SH-SY5Y (cell line): ENCODE measurements at regions not wholly inside any gene's neighbourhood (a gene's known extent, or its start where the extent isn't known, plus 50 kb on each side); places are given as distances from the start of the nearest gene placed in this dataset.

ENCODE experiments used
- GATA2 ChIP-seq: IDR thresholded peaks from 2 replicates; pipeline ENCODE4 v1.6.1; 2011; ENCODE audit warnings: mild to moderate bottlenecking, low read depth, low read length
- GATA3 ChIP-seq: IDR thresholded peaks from 2 replicates; pipeline ENCODE4 v1.6.1; 2011; ENCODE audit warnings: low read depth, mild to moderate bottlenecking, low read length, moderate library complexity

DNA sequence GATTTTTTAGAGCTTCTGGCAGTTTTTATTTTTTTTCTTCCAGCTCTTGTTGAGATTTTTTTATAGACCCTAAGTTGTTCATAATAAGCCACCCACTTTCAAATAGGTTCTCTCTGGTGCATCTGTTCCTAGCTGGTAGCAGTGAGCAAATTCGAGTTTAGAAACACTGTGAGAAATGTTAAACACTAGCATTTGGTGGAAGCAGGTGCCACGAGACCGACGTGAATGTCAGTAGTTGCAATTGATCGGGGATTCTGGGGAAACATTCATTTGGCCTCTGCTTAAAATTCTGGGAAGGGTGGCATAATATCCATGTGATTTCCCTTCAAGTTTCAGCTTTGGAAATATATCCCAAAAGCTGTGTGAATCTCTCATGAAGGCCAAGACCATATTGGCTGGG lies 435.0 kb downstream of the RNF144A start:
- TF ChIP-seq GATA2 (no peak), GATA3 (no peak)

- TF ChIP-seq GATA3 (no peak), GATA2 (no peak)
Measured at GRCh38 chr2:7353571-7353970, 436.4 kb downstream of the RNF144A start.

- TF ChIP-seq GATA3 (no peak), GATA2 (no peak)
Measured at GRCh38 chr2:7355781-7356180, 438.6 kb downstream of the RNF144A start.

DNA sequence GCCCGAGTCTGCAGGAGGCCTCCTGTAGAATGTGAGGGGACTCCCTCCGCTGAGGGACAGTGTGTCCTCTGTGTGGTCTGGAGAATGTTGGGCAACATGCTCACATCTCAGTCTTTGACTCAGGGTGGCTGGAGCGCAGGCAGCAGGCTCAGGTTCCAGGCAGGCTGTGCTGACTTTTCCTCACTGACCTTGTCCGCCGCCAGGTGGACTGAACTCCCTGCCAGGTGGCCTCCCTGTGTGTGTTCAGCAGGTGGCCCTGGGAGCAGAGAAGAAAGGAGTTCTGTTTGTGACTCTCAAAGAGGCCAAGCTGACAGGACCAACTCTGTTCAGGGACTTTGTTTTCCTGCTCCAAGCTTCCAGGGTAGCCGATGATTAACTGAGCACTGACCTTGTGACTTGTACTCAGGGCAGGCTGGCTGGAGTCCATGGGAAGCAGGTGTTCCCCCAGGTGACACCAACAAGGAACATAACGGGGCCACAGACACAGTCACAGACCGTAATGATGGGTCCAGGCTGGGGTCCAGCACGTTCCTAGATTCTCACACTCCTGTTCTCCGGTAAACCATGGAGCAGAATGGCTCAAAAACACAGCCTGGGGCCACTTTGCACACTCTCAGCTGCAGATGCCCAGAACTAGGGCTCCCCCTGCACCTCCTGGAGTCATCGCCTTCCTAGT lies 439.8 kb downstream of the RNF144A start:
- TF ChIP-seq GATA2 (no peak), GATA3 (no peak)

GRCh38 chr2:7357993-7358392 lies 440.8 kb downstream of the RNF144A start:
- TF ChIP-seq GATA3 (no peak), GATA2 (no peak)

DNA sequence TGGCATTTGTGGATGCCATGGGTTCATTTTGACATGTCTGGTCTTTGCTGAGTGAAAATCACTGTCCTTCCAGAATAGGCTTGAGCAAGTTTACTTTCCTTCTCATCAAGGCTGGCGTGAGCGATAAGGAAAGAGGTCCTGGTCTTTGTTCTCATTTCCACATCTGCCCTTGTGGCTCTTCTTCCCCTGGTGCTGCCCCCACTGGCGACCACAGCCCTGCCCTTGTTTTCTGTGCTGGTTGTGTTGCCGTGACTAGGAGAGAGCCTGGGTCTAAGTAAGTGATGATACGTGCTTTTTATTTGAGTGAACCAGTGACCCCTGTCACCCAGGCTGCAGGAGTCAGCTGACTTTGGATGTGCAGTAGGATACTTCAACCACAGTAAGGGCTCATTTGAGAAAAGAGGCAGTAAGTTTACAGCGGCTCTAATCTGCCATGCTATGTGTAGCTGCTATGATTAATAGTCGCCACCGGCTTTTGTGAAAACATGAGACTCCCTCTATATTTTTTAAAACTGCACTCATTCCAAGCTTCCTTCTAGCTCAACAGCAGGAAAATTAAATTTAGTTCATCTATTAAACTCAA lies 441.7 kb downstream of the RNF144A start:
- TF ChIP-seq GATA2, result no peak
- TF ChIP-seq GATA3, result no peak

GRCh38 chr2:7363906-7364305 lies 446.7 kb downstream of the RNF144A start:
- no peak for TF ChIP-seq GATA3
- TF ChIP-seq GATA2, result no peak

- no peak for TF ChIP-seq GATA3
- no peak for TF ChIP-seq GATA2
Measured at GRCh38 chr2:7368211-7368610, 451.0 kb downstream of the RNF144A start.

DNA sequence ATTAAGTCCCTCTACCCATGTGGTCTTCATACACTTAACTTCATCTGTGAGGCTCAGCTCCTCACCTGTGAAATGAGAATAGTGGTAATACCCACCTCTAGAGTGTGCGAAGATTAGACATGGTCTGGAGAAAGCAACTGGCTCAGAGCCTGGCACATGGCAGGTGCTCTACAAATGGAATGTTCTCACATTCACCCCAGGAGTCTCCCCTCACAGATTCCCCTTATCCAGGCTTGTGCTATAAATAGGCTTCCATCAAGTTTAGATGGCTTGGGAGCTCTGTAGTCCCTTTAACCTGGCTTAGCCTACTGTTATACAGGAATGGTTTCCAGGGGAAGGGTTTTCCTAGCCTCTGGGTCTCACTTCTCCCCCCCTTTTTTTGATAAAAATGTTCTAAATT lies 455.9 kb downstream of the RNF144A start:
- TF ChIP-seq GATA2, result no peak
- TF ChIP-seq GATA3, result no peak

DNA sequence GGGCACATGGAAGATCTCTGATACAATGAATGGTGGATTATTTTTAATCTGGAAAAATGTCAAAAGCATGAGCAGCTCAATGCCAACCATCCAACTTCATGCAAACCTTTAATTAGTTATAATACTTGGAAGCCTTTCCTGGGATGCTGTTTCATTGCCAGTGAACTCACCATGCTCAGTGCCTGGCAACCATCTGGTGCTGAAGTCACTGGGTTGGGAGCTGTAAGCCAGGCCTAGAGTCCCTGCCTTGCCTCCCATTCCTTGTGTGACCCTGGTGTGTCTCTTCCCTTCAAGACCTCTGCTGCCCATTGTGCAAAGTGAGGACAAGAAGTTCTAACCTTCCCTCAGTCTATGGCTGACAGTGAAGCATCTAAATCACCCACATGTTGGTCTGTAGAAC lies 458.7 kb downstream of the RNF144A start:
- no peak for TF ChIP-seq GATA2
- no peak for TF ChIP-seq GATA3

DNA sequence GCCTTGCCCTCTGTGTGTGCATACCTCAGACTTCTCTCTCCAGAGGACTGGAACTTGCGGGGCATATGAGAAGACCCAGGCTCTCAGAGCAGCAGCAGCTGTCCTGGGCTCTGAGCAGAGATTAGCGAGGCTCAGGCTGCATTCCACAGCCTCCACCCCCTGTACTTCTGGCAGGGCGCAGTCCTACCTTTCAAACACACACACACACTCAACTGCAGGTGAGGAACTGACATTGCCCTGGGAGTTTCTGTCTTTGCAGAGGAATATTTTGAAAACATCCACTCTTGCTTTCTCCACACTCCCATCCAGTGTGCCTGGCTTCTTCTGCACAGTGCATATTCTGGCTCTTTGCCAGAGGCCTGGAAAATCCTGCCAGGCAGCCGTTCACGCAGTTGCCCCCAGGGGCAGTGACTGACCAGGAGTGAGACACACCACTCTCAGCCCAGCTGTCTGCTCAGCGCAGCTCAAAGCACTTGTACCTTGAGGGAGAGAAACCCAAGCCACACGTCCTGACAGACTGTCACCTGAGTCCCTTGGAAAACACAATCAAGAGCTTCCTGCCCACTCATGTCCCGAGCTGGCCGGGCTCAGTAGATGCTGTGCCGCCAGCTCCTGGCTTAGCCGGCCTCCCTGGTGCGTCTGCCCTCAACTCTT lies 460.8 kb downstream of the RNF144A start:
- TF ChIP-seq GATA3 (no peak), GATA2 (peak; percentile 32; the same call in 1 of the 2 replicates)

DNA sequence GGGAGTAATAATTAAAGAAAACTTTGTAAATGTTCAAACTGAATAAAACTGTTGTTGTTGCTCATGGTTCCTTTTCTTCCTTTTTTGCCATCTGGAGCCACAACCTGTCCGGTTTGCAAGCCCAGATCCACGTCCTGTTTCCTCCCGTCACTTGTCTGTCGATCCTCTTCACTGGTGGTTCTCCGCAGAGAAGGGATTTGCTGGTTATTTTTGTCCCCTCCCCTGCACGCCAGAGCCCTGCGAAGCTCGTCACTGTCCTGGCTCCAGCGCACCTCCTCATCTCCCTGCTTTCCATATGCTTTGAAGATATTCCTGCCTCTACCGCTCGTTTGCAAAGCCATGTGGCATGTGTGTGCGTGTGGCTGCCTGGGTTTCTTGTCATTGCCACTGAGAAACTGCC lies 461.4 kb downstream of the RNF144A start:
- no peak for TF ChIP-seq GATA2
- TF ChIP-seq GATA3, result no peak

GRCh38 chr2:7379799-7380198 lies 462.6 kb downstream of the RNF144A start:
- TF ChIP-seq GATA3 (no peak), GATA2 (no peak)

DNA sequence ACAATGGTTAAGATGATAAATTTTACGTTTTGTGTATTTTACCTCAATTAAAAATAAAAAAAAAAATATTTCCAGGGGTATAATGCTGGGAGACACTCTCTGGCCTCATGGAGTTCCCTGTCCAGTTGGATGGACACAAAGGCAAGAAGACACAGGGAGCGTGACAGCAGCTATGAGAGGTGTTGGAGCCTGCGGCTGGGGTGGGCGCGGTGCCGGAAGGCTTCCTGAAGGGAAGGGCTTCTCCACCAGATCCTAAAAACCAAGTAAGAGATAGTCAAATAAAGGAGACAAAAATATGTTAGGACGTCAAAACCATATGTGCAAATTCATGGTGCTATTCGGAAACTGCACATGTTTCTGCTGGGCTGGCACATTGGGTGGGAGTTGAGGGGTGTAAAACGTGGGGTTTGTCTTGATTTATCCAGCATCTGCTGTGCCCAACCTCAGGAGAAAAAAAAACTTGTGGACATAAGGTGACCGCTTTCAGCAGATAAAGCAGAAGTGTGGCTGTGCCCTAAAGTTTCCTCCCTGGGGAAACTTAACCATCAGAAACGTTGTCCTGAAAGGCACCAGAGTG lies 467.6 kb downstream of the RNF144A start:
- TF ChIP-seq GATA2 (no peak), GATA3 (no peak)

GRCh38 chr2:7392076-7392787 lies 475.0 kb downstream of the RNF144A start:
- TF ChIP-seq GATA2 (no peak), GATA3 (no peak)
